ENCODE measurements at regions not wholly inside any gene's neighbourhood (a gene's known extent, or its start where the extent isn't known, plus 50 kb on each side); places are given as distances from the start of the nearest gene placed in this dataset.

DNA sequence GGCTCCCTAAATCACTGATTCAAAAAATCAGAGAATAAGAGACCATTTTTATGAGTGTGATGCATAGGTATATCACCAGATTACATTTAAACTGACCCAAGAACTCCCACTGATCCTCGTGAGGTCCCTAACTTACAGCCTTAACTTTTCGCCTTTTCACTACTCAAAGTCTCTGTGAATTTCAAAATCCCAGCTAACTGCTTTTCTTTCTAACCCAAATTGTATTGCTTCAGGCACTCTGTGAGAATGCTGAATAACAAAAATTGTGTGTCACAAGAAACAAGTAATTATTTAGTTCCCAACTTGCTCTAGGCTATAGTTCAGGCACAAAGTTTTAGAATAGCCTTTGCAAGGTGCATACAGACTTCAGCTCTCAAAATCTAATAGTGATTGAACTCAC lies 368.6 kb downstream of the CHSY3 start:
- DNase-seq (ENCODE audit: low read depth), result no peak

- DNase-seq (ENCODE audit: low read depth), result no peak
Measured at GRCh38 chr5:130270786-130271185, 366.5 kb downstream of the CHSY3 start.

- DNase-seq (ENCODE audit: low read depth), result no peak
Measured at GRCh38 chr5:130268489-130268888, 364.2 kb downstream of the CHSY3 start.

DNA sequence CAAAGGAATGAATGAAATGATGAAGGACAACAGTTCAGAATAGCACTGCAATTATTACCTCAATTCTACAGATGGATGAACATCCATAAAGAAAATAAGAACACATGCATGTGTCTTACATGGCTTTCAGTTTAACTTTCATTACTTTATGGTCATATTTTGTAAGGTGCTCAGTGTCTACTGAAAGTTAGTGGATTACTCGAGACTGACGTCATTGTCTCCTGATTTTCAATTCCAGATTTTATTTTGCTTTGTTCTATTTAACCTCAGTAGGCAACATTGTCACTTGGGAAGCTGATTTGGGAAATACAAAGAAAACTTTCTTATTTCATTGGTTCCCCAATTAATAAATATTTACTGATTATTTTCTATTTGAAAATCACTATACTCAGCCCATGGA lies 363.7 kb downstream of the CHSY3 start:
- no peak for DNase-seq (ENCODE audit: low read depth)

DNA sequence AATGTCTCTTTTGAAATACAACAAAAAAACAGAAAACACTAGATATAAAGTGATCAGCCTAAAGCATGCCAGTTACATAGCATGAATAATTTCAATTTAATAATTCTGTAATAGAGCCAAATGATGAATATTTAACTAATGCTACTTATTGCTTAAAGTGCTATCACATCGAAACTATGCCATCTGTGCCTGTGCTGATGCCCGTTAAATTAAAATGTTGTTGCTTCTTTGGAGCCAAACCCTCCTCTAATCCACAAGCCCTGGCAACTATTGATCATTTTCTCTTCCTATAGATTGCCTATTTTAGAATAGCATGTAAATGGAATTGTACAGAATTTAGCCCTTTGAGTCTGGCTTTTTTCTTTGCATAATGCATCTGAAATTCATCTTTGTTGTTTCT lies 356.2 kb downstream of the CHSY3 start:
- no peak for DNase-seq (ENCODE audit: low read depth)

- no peak for DNase-seq (ENCODE audit: low read depth)
Measured at GRCh38 chr5:130251931-130252330, 347.7 kb downstream of the CHSY3 start.

GRCh38 chr5:130243641-130244040 lies 339.4 kb downstream of the CHSY3 start:
- no peak for DNase-seq (ENCODE audit: low read depth)

DNA sequence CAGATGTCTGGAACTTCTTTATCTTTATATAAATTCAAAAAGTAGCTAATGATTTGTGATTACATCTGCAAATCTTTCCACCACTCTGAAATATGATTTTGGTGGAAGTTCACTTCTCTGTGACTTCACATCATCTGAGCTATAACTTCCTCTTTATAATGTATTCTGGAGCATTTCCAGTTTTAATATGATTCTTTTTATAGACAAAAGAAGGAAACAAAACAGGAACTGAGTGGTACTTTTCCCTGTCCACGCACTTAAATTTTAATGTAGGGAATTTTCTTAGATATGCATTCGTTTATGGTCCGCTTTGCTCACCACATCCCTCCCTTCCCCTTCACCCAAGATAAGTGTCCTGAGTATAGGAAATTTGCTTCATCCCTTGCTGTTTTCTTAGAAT lies 333.5 kb downstream of the CHSY3 start:
- no peak for DNase-seq (ENCODE audit: low read depth)
